AG10803 (cell line): ENCODE measurements at regions not wholly inside any gene's neighbourhood (a gene's known extent, or its start where the extent isn't known, plus 50 kb on each side); places are given as distances from the start of the nearest gene placed in this dataset.

Experiments
- DNase-seq: peaks from one replicate; pipeline ENCODE4 v3.0.0; 2010; ENCODE audit warnings: low read depth
- H3K4me3 ChIP-seq: 2 replicates; pipeline ENCODE4 v1.5.1; 2011; ENCODE audit warnings: mild to moderate bottlenecking, low read length, control low read depth
- TF ChIP-seq, protein P1 (sequence below): conservative IDR thresholded peaks from 2 replicates; pipeline ENCODE4 v1.5.1; 2011; ENCODE audit warnings: mild to moderate bottlenecking, low read length, control low read depth, inconsistent platforms

GRCh38 chr1:80274256-80274655 lies 1267.7 kb upstream of the ADGRL4 start:
- no peak overlapping the region for H3K4me3 ChIP-seq
- DNase-seq = no peak
- TF ChIP-seq, protein P1, sequence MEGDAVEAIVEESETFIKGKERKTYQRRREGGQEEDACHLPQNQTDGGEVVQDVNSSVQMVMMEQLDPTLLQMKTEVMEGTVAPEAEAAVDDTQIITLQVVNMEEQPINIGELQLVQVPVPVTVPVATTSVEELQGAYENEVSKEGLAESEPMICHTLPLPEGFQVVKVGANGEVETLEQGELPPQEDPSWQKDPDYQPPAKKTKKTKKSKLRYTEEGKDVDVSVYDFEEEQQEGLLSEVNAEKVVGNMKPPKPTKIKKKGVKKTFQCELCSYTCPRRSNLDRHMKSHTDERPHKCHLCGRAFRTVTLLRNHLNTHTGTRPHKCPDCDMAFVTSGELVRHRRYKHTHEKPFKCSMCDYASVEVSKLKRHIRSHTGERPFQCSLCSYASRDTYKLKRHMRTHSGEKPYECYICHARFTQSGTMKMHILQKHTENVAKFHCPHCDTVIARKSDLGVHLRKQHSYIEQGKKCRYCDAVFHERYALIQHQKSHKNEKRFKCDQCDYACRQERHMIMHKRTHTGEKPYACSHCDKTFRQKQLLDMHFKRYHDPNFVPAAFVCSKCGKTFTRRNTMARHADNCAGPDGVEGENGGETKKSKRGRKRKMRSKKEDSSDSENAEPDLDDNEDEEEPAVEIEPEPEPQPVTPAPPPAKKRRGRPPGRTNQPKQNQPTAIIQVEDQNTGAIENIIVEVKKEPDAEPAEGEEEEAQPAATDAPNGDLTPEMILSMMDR = no peak

DNA sequence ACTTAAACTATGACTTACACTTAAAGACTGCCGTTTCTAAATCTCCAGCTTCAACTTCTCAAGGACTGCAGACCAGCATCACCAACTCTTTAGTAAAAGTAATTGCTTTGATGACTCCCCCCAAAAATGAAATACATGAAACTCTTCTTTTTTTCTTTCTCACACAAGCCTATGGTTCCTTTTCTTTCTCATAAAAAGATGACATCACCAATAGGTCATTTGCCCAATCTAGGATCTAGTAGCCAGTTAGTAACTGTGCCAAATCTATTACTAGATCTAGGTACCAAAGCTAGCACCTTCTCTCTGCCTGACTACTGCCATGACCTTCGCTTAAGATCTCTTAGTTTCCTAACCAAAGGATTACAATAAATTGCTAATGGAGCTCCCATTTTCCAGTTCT lies 1266.0 kb upstream of the ADGRL4 start:
- DNase-seq = no peak
- TF ChIP-seq, protein P1 = no peak
- H3K4me3 ChIP-seq = no peak overlapping the region

DNA sequence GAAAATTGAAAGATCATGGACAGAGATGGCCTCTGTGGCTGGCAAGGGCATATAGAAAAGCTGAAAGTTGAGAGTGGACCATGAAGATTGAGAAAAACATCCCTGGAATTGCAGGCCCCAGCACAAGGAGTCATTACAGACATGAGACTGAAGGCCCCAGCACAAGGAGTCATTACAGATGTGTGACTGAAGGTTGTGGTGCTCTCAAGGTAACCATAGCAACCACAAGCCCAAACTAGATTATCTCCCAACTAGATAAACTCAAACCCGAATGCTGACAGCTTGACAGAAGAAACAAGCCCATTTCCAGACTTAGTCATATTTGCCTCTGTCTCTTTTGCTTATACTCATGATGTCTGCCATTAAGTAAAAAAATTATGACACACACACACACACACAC lies 1252.1 kb upstream of the ADGRL4 start:
- DNase-seq = no peak
- TF ChIP-seq, protein P1 = no peak
- H3K4me3 ChIP-seq = no peak overlapping the region

- TF ChIP-seq, protein P1 = no peak
- DNase-seq = no peak
- H3K4me3 ChIP-seq = no peak overlapping the region
Measured at GRCh38 chr1:80251591-80251990, 1245.1 kb upstream of the ADGRL4 start.

GRCh38 chr1:80251171-80251570 lies 1244.6 kb upstream of the ADGRL4 start:
- TF ChIP-seq, protein P1 = no peak
- DNase-seq = no peak

DNA sequence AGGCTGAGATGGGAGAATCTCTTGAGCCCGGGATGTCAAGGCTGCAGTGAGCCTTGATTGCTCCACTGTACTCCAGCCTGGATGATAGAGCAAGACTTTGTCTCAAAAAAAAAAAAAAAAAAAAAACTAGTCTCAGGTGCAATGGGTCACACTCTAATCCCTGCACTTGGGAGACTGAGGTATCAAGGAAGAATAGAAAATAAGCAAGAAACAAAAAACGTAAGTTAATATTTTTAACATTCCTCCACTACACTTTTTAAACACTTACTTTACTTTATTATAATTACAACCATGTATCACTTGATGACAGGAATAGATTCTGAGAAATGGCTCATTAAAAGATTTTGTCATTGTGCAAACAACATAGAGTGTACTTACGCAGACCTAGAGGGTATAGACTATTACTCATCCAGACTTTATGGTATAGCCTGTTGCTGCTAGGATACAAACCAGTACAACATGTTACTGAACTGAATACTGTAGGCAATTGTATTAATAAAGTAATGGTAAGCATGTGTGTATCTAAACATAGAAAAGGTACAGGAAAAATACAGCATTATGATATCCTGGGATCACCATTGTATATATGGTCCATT lies 1244.1 kb upstream of the ADGRL4 start:
- no peak overlapping the region for H3K4me3 ChIP-seq
- TF ChIP-seq, protein P1 = no peak
- DNase-seq = no peak

More at GRCh38 chr1:80251171-80251570, 1244.6 kb upstream of the ADGRL4 start:
- no peak overlapping the region for H3K4me3 ChIP-seq

DNA sequence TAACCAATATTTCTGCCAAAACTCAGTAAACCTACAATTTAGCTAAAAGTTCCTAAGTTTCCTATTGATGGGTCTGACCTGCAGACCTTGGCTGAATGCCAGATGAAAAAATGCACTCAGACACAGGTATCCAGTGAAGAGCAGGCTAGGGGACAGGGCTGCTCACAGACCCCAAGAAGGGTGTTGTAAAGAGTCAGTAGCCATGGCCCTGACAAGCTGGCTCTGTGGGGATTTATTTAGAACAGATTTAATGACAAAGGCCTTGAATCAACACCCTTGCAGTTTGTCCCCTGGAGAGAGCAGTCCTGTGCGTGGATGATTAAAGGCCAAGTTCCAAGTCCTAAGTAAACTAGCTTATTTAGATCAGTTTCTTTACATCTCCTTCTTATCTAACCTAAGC lies 1243.2 kb upstream of the ADGRL4 start:
- DNase-seq = no peak
- no peak overlapping the region for H3K4me3 ChIP-seq
- TF ChIP-seq, protein P1 = no peak
